ENCODE measurements at regions not wholly inside any gene's neighbourhood (a gene's known extent, or its start where the extent isn't known, plus 50 kb on each side); places are given as distances from the start of the nearest gene placed in this dataset.
"Not testable (repeated sequence)": the region's sequence is repeated elsewhere in the genome, so short reads cannot be mapped to it uniquely, and the experiment has no call there.

GRCh38 chr2:238509151-238509835 is 82.6 kb downstream of the ASB1 start:
- Histone ChIP-seq H3K36me3 (ENCODE audit: insufficient read depth, low read length) (no peaks in the 10 kb centered on the region), H3K4me1 (ENCODE audit: low read length) (no peaks in the 10 kb centered on the region), H3K79me2 (ENCODE audit: low read length) (no peaks in the 10 kb centered on the region), H3K9ac (ENCODE audit: low read length) (no peak overlapping the region), H3K4me3 (ENCODE audit: low read length) (no peak overlapping the region), H2AFZ (ENCODE audit: low read length) (no peak overlapping the region), H3K9me2 (replicated peaks; ENCODE audit: insufficient read depth, low read length) (no peaks in the 10 kb centered on the region), H3K27ac (ENCODE audit: low read length) (no peak overlapping the region), H3K9me3 (ENCODE audit: low read length) (no peaks in the 10 kb centered on the region), H4K20me1 (ENCODE audit: insufficient read depth, low read depth, low read length) (no peaks in the 10 kb centered on the region), H3K4me2 (ENCODE audit: low read depth, low read length, poor library complexity, severe bottlenecking) (no peak overlapping the region), H3K27me3 (ENCODE audit: low read length) (no peaks in the 10 kb centered on the region)
- DNase-seq: no peak

- Histone ChIP-seq H3K4me1 (ENCODE audit: low read length) (no peaks in the 10 kb centered on the region), H2AFZ (ENCODE audit: low read length) (no peak overlapping the region)
- no peak for DNase-seq
These were observed 83.2 kb downstream of the ASB1 start for GRCh38 chr2:238509903-238510302.

GRCh38 chr2:238510911-238511613 is 84.3 kb downstream of the ASB1 start:
- Histone ChIP-seq H3K9me2 (replicated peaks; ENCODE audit: insufficient read depth, low read length) (no peaks in the 10 kb centered on the region), H3K4me3 (ENCODE audit: low read length) (no peak overlapping the region), H3K36me3 (ENCODE audit: insufficient read depth, low read length) (no peaks in the 10 kb centered on the region), H3K27me3 (ENCODE audit: low read length) (no peaks in the 10 kb centered on the region), H4K20me1 (ENCODE audit: insufficient read depth, low read depth, low read length) (no peaks in the 10 kb centered on the region), H3K9me3 (ENCODE audit: low read length) (no peaks in the 10 kb centered on the region), H3K4me1 (ENCODE audit: low read length) (no peaks in the 10 kb centered on the region), H2AFZ (ENCODE audit: low read length) (no peak overlapping the region), H3K79me2 (ENCODE audit: low read length) (no peaks in the 10 kb centered on the region), H3K9ac (ENCODE audit: low read length) (no peak overlapping the region), H3K27ac (ENCODE audit: low read length) (no peak overlapping the region), H3K4me2 (ENCODE audit: low read depth, low read length, poor library complexity, severe bottlenecking) (no peak overlapping the region)
- DNase-seq: no peak

More at GRCh38 chr2:238509903-238510302, 83.2 kb downstream of the ASB1 start:
- H3K9ac ChIP-seq (ENCODE audit: low read length): no peak overlapping the region
- H3K27me3 ChIP-seq (ENCODE audit: low read length): no peaks in the 10 kb centered on the region
- H4K20me1 ChIP-seq (ENCODE audit: insufficient read depth, low read depth, low read length): no peaks in the 10 kb centered on the region
- H3K36me3 ChIP-seq (ENCODE audit: insufficient read depth, low read length): no peaks in the 10 kb centered on the region
- no peak overlapping the region for H3K4me2 ChIP-seq (ENCODE audit: low read depth, low read length, poor library complexity, severe bottlenecking)
- no peaks in the 10 kb centered on the region for H3K9me2 ChIP-seq (replicated peaks; ENCODE audit: insufficient read depth, low read length)
- no peak overlapping the region for H3K4me3 ChIP-seq (ENCODE audit: low read length)
- no peak overlapping the region for H3K27ac ChIP-seq (ENCODE audit: low read length)
- no peaks in the 10 kb centered on the region for H3K9me3 ChIP-seq (ENCODE audit: low read length)
- H3K79me2 ChIP-seq (ENCODE audit: low read length): no peaks in the 10 kb centered on the region

- H4K20me1 ChIP-seq (ENCODE audit: insufficient read depth, low read depth, low read length): no peaks in the 10 kb centered on the region
- DNase-seq: no peak
- H3K4me2 ChIP-seq (ENCODE audit: low read depth, low read length, poor library complexity, severe bottlenecking): no peak overlapping the region
- no peak overlapping the region for H2AFZ ChIP-seq (ENCODE audit: low read length)
- H3K27me3 ChIP-seq (ENCODE audit: low read length): no peaks in the 10 kb centered on the region
- H3K9me2 ChIP-seq (replicated peaks; ENCODE audit: insufficient read depth, low read length): no peaks in the 10 kb centered on the region
- no peak overlapping the region for H3K27ac ChIP-seq (ENCODE audit: low read length)
- no peaks in the 10 kb centered on the region for H3K36me3 ChIP-seq (ENCODE audit: insufficient read depth, low read length)
- H3K9ac ChIP-seq (ENCODE audit: low read length): no peak overlapping the region
- H3K4me1 ChIP-seq (ENCODE audit: low read length): no peaks in the 10 kb centered on the region
- no peaks in the 10 kb centered on the region for H3K9me3 ChIP-seq (ENCODE audit: low read length)
- H3K79me2 ChIP-seq (ENCODE audit: low read length): no peaks in the 10 kb centered on the region
- H3K4me3 ChIP-seq (ENCODE audit: low read length): no peak overlapping the region
These were observed 84.9 kb downstream of the ASB1 start for GRCh38 chr2:238511614-238511950.

- no peaks in the 10 kb centered on the region for H3K9me3 ChIP-seq (ENCODE audit: low read length)
- H3K9me2 ChIP-seq (replicated peaks; ENCODE audit: insufficient read depth, low read length): no peaks in the 10 kb centered on the region
- H3K27me3 ChIP-seq (ENCODE audit: low read length): no peaks in the 10 kb centered on the region
- H4K20me1 ChIP-seq (ENCODE audit: insufficient read depth, low read depth, low read length): no peaks in the 10 kb centered on the region
- H3K9ac ChIP-seq (ENCODE audit: low read length): no peak overlapping the region
- no peaks in the 10 kb centered on the region for H3K79me2 ChIP-seq (ENCODE audit: low read length)
- H2AFZ ChIP-seq (ENCODE audit: low read length): no peak overlapping the region
- no peak for DNase-seq
- H3K4me3 ChIP-seq (ENCODE audit: low read length): no peak overlapping the region
- no peaks in the 10 kb centered on the region for H3K36me3 ChIP-seq (ENCODE audit: insufficient read depth, low read length)
- no peaks in the 10 kb centered on the region for H3K4me1 ChIP-seq (ENCODE audit: low read length)
- H3K4me2 ChIP-seq (ENCODE audit: low read depth, low read length, poor library complexity, severe bottlenecking): no peak overlapping the region
- no peak overlapping the region for H3K27ac ChIP-seq (ENCODE audit: low read length)
These were observed 85.6 kb downstream of the ASB1 start for GRCh38 chr2:238512247-238512867.

GRCh38 chr2:238513346-238513745 is 86.6 kb downstream of the ASB1 start:
- Histone ChIP-seq H3K4me1 (ENCODE audit: low read length) (no peaks in the 10 kb centered on the region), H3K4me3 (ENCODE audit: low read length) (no peak overlapping the region), H3K79me2 (ENCODE audit: low read length) (no peaks in the 10 kb centered on the region), H3K9me3 (ENCODE audit: low read length) (no peaks in the 10 kb centered on the region), H3K27ac (ENCODE audit: low read length) (no peak overlapping the region), H3K4me2 (ENCODE audit: low read depth, low read length, poor library complexity, severe bottlenecking) (no peak overlapping the region), H4K20me1 (ENCODE audit: insufficient read depth, low read depth, low read length) (no peaks in the 10 kb centered on the region), H3K9ac (ENCODE audit: low read length) (no peak overlapping the region), H2AFZ (ENCODE audit: low read length) (no peak overlapping the region), H3K9me2 (replicated peaks; ENCODE audit: insufficient read depth, low read length) (no peaks in the 10 kb centered on the region), H3K36me3 (ENCODE audit: insufficient read depth, low read length) (no peaks in the 10 kb centered on the region), H3K27me3 (ENCODE audit: low read length) (no peaks in the 10 kb centered on the region)
- peak; percentile 91 for DNase-seq

- not testable (repeated sequence) for H3K27ac ChIP-seq (ENCODE audit: low read length); H2AFZ ChIP-seq (ENCODE audit: low read length); H3K79me2 ChIP-seq (ENCODE audit: low read length); H3K36me3 ChIP-seq (ENCODE audit: insufficient read depth, low read length); H3K4me2 ChIP-seq (ENCODE audit: low read depth, low read length, poor library complexity, severe bottlenecking); H3K9me3 ChIP-seq (ENCODE audit: low read length); H4K20me1 ChIP-seq (ENCODE audit: insufficient read depth, low read depth, low read length); H3K9ac ChIP-seq (ENCODE audit: low read length); H3K27me3 ChIP-seq (ENCODE audit: low read length); H3K9me2 ChIP-seq (replicated peaks; ENCODE audit: insufficient read depth, low read length); H3K4me3 ChIP-seq (ENCODE audit: low read length); H3K4me1 ChIP-seq (ENCODE audit: low read length); DNase-seq
These were observed 87.3 kb downstream of the ASB1 start for GRCh38 chr2:238514024-238514423.

GRCh38 chr2:238515377-238515776 is 88.7 kb downstream of the ASB1 start:
- Histone ChIP-seq H3K27me3 (ENCODE audit: low read length) (no peaks in the 10 kb centered on the region), H3K4me2 (ENCODE audit: low read depth, low read length, poor library complexity, severe bottlenecking) (no peak overlapping the region), H4K20me1 (ENCODE audit: insufficient read depth, low read depth, low read length) (no peaks in the 10 kb centered on the region), H3K9ac (ENCODE audit: low read length) (no peak overlapping the region), H3K79me2 (ENCODE audit: low read length) (no peaks in the 10 kb centered on the region), H3K4me3 (ENCODE audit: low read length) (no peak overlapping the region), H3K4me1 (ENCODE audit: low read length) (no peaks in the 10 kb centered on the region), H3K36me3 (ENCODE audit: insufficient read depth, low read length) (no peaks in the 10 kb centered on the region), H2AFZ (ENCODE audit: low read length) (no peak overlapping the region), H3K27ac (ENCODE audit: low read length) (no peak overlapping the region), H3K9me3 (ENCODE audit: low read length) (no peaks in the 10 kb centered on the region), H3K9me2 (replicated peaks; ENCODE audit: insufficient read depth, low read length) (no peaks in the 10 kb centered on the region)
- DNase-seq: no peak

Measured in Karpas-422 (cell line).